ENCODE measurements at regions not wholly inside any gene's neighbourhood (a gene's known extent, or its start where the extent isn't known, plus 50 kb on each side); places are given as distances from the start of the nearest gene placed in this dataset.

DNA sequence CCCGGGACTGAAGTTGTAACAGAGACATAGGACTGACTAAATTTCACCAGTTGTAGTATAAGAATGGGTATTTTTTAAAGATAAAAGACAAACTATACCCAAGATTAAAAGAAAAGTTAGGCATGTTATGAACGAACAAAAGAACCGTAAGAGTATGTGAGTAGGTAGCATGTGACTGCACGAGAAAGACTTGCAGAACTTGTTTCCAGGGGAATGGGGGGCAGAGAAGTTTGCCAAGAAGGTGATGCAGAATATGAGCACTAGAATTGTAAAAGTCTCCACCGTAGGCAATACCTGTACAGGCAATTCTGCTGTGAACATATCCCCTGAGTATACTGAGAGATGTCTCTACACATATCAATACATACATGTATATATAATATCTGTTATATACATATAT lies 614.7 kb downstream of the PRELID2 start:
- Histone ChIP-seq H3K27me3 (no peaks in the 10 kb centered on the region), H3K4me1 (ENCODE audit: low read depth) (no peaks in the 10 kb centered on the region), H3K4me3 (no peak overlapping the region), H3K27ac (no peak overlapping the region), H3K36me3 (no peaks in the 10 kb centered on the region), H3K9me3 (ENCODE audit: low read depth) (no peaks in the 10 kb centered on the region)
- no peak for DNase-seq (ENCODE audit: low read depth in 1 of 2, low spot score in 1 of 2)
- TF ChIP-seq, protein P1, sequence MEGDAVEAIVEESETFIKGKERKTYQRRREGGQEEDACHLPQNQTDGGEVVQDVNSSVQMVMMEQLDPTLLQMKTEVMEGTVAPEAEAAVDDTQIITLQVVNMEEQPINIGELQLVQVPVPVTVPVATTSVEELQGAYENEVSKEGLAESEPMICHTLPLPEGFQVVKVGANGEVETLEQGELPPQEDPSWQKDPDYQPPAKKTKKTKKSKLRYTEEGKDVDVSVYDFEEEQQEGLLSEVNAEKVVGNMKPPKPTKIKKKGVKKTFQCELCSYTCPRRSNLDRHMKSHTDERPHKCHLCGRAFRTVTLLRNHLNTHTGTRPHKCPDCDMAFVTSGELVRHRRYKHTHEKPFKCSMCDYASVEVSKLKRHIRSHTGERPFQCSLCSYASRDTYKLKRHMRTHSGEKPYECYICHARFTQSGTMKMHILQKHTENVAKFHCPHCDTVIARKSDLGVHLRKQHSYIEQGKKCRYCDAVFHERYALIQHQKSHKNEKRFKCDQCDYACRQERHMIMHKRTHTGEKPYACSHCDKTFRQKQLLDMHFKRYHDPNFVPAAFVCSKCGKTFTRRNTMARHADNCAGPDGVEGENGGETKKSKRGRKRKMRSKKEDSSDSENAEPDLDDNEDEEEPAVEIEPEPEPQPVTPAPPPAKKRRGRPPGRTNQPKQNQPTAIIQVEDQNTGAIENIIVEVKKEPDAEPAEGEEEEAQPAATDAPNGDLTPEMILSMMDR (IDR thresholded peaks at IDR 0.05; ENCODE audit: low read depth, low read length), result no peak

DNA sequence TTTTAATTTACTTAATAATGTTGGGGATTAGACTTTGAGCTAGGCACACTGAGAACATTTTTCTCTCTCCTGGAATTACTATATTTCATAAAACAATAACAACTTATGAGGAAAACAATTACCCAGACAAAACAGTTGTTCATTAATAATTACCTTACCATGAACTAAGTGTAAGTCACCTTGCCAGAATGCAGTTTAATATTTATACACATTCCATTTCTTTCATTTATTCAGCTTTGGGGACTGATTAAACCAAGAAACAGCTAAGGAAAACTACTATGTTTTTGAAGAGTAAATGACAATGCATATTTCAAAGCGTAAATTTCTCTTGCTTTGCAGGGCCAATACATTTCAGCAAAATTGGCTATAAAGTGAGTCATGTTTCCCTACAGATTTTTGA lies 616.2 kb downstream of the PRELID2 start:
- H3K27ac ChIP-seq, result no peak overlapping the region
- no peaks in the 10 kb centered on the region for H3K4me1 ChIP-seq (ENCODE audit: low read depth)
- H3K4me3 ChIP-seq, result no peak overlapping the region
- no peaks in the 10 kb centered on the region for H3K9me3 ChIP-seq (ENCODE audit: low read depth)
- TF ChIP-seq, protein P1 (IDR thresholded peaks at IDR 0.05; ENCODE audit: low read depth, low read length), result no peak
- H3K36me3 ChIP-seq, result no peaks in the 10 kb centered on the region
- H3K27me3 ChIP-seq, result no peaks in the 10 kb centered on the region
- no peak for DNase-seq (ENCODE audit: low read depth in 1 of 2, low spot score in 1 of 2)

DNA sequence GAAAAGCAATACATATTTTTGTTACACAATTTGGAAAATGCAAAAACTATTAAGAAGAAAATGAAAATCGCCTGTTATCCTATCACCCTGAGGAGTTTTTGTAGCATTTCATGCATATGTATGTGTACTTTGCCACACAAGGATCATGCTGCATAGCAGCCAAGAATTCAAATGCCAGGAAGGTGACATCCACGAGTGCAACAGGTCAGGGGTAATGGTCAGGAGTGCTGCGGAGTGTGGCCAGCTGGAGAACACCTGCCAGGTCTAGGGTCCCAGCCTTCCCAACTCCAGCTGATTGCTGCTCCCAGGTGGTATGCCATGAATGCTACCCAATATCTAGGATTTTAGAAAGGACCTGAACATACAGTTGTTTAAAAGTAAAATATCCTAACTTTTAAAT lies 617.1 kb downstream of the PRELID2 start:
- TF ChIP-seq, protein P1 (IDR thresholded peaks at IDR 0.05; ENCODE audit: low read depth, low read length), result no peak
- no peak overlapping the region for H3K4me3 ChIP-seq
- no peak overlapping the region for H3K27ac ChIP-seq
- no peaks in the 10 kb centered on the region for H3K27me3 ChIP-seq
- no peaks in the 10 kb centered on the region for H3K4me1 ChIP-seq (ENCODE audit: low read depth)
- H3K9me3 ChIP-seq (ENCODE audit: low read depth), result no peaks in the 10 kb centered on the region
- no peaks in the 10 kb centered on the region for H3K36me3 ChIP-seq
- no peak for DNase-seq (ENCODE audit: low read depth in 1 of 2, low spot score in 1 of 2)

DNA sequence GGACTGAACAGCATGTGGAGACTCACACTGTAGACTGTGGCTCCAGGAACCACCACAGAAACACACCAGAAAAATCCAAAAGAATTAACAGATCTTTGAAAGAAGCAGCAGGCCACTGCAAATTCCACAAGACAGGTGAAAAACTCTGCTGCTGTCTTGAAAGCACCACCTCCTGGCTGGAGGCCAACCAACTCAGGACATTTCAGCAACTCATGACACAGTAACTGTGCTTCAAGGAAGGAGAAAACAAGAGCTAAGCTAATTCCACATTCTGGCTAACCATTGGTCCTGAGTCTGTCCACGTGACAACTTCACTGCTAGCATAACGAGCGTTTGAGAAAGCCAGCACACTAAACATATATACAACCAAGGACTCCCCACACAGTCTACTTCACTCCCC lies 625.1 kb downstream of the PRELID2 start:
- no peaks in the 10 kb centered on the region for H3K27me3 ChIP-seq
- DNase-seq (ENCODE audit: low read depth in 1 of 2, low spot score in 1 of 2), result no peak
- no peaks in the 10 kb centered on the region for H3K9me3 ChIP-seq (ENCODE audit: low read depth)
- H3K36me3 ChIP-seq, result no peaks in the 10 kb centered on the region
- H3K4me3 ChIP-seq, result no peak overlapping the region
- no peaks in the 10 kb centered on the region for H3K4me1 ChIP-seq (ENCODE audit: low read depth)
- TF ChIP-seq, protein P1 (IDR thresholded peaks at IDR 0.05; ENCODE audit: low read depth, low read length), result no peak
- no peak overlapping the region for H3K27ac ChIP-seq

DNA sequence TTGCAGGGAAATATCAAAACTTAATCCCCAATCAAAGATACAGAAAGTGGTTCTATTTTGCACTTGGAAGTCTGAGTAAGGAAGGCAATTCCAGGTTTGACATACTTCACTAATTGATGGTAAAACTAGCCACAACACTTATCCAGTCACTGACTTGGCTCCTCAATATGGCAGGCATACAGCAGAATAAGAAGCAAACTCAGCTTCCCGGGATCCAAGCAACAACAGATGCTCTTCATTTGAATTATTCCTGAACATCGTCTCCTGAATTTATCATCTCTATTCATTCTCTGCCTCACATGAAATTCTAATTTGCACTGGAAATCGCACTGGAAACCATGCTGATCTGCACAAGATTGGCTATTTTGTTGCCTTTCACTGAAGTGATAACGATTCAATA lies 629.6 kb downstream of the PRELID2 start:
- H3K27ac ChIP-seq, result no peak overlapping the region
- no peaks in the 10 kb centered on the region for H3K9me3 ChIP-seq (ENCODE audit: low read depth)
- no peaks in the 10 kb centered on the region for H3K4me1 ChIP-seq (ENCODE audit: low read depth)
- TF ChIP-seq, protein P1 (IDR thresholded peaks at IDR 0.05; ENCODE audit: low read depth, low read length), result no peak
- no peaks in the 10 kb centered on the region for H3K36me3 ChIP-seq
- no peaks in the 10 kb centered on the region for H3K27me3 ChIP-seq
- DNase-seq (ENCODE audit: low read depth in 1 of 2, low spot score in 1 of 2), result no peak
- H3K4me3 ChIP-seq, result no peak overlapping the region

DNA sequence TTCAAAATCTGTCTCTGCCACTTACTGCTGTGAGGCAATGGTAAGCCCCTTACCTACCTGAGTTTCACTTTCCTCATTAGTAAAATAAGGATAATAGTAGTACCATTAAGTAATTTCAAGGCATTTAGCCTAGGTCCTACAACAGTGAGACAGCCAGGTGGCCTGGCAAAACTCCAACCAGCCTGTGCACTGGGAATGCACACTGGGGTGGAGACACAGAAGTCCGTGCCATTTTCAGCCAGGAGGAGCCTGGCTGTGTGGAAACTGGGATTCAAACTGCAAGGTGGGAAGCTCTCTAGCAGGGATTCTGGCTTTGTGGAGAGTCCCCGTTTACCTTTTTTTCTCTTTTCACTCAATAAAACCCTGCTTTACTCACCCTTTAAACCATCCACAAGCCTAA lies 630.4 kb downstream of the PRELID2 start:
- H3K27ac ChIP-seq, result no peak overlapping the region
- TF ChIP-seq, protein P1 (IDR thresholded peaks at IDR 0.05; ENCODE audit: low read depth, low read length), result no peak
- no peaks in the 10 kb centered on the region for H3K36me3 ChIP-seq
- H3K4me1 ChIP-seq (ENCODE audit: low read depth), result no peaks in the 10 kb centered on the region
- H3K27me3 ChIP-seq, result no peaks in the 10 kb centered on the region
- H3K9me3 ChIP-seq (ENCODE audit: low read depth), result no peaks in the 10 kb centered on the region
- no peak overlapping the region for H3K4me3 ChIP-seq
- DNase-seq (ENCODE audit: low read depth in 1 of 2, low spot score in 1 of 2), result no peak

All from cardiac muscle cell (in vitro differentiated cells and primary cell).